Ovary (tissue), 7 donors: ENCODE measurements at regions not wholly inside any gene's neighbourhood (a gene's known extent, or its start where the extent isn't known, plus 50 kb on each side); places are given as distances from the start of the nearest gene placed in this dataset.

Experiments
- DNase-seq, 5 donors: peaks; one replicate each; pipeline ENCODE4 v3.0.0-alpha.2; 2019 to 2020
- H3K27ac ChIP-seq, 2 donors: fragments of 200-600 bp; one replicate each; pipeline versions ENCODE4 v1.5.1 to v1.8.0; 2019 to 2022
- H3K27me3 ChIP-seq: fragments of 200-600 bp; one replicate; pipeline ENCODE4 v1.8.0; 2022
- H3K36me3 ChIP-seq: fragments of 200-600 bp; sonication (generic); one replicate; pipeline ENCODE4 v1.5.1; 2019
- H3K4me1 ChIP-seq: one replicate; pipeline ENCODE4 v1.8.1; 2013; ENCODE audit warnings: mild to moderate bottlenecking, moderate library complexity; ENCODE audit not compliant: insufficient read depth
- H3K4me3 ChIP-seq: fragments of 200-600 bp; sonication (generic); one replicate; pipeline ENCODE4 v1.5.1; 2017
- H3K9me3 ChIP-seq, 2 donors: fragments of 200-600 bp in 1 of 2; sonication (generic) in 1 of 2; one replicate each; pipeline versions ENCODE4 v1.5.1 to v1.8.1; 2013 to 2019; ENCODE audit warnings: mild to moderate bottlenecking in 1 of 2, moderate library complexity in 1 of 2
- EP300 ChIP-seq: sonication (generic); formaldehyde crosslinking; IDR thresholded peaks from one replicate; pipeline ENCODE4 v1.6.1; 2017; ENCODE audit warnings: antibody characterized with exemption
- POLR2A ChIP-seq: fragments of 450-650 bp; IDR thresholded peaks from one replicate; pipeline ENCODE4 v1.6.1; 2017; ENCODE audit warnings: antibody characterized with exemption, mild to moderate bottlenecking, moderate library complexity
- WGBS, 3 donors: extraction: QIAGEN DNeasy Blood & Tissue Kit in 1 of 3; methylation state at CpG; one replicate each; pipeline versions ENCODE4 v1.1.5 to v1.1.7; 2013 to 2017; 5-methylcytosine and 5-hydroxymethylcytosine counted together
- intact Hi-C, 4 donors: fragments of 100-400 bp; cut with DNase I; formaldehyde crosslinking; loops; one replicate each; pipeline versions ENCODE4 v1.11.0 to v1.15.1; 2022 to 2023
- TF ChIP-seq, protein P1 (sequence below), 3 donors: fragments of 450-650 bp in 2 of 3; fragments of 200-600 bp in 1 of 3; IDR thresholded peaks; one replicate each; pipeline versions ENCODE4 v1.5.1 to v1.8.0; 2016 to 2022; ENCODE audit warnings: antibody characterized with exemption in 3 of 3, mild to moderate bottlenecking in 1 of 3
- donor health status: DM: no; HTN: no; CAD: no; lungs with moderate emphysema.
- donor health status: DM: no; HTN: no; CAD: no.
- donor health status: Bipolar disorder and iron deficiency.
- donor health status: DM: no; HTN: no; CAD: no.
- donor health status: DM: yes; HTN: yes; CAD: no.

- intact Hi-C loops = no loop called here
- Histone ChIP-seq H3K9me3 (no peaks in the 10 kb centered on the region), H3K4me1 (no peaks in the 10 kb centered on the region), H3K27ac (no peak overlapping the region), H3K27me3 (no peaks in the 10 kb centered on the region), H3K4me3 (no peak overlapping the region), H3K36me3 (no peaks in the 10 kb centered on the region)
- no peak for DNase-seq
- TF ChIP-seq POLR2A (no peak), EP300 (no peak)
- TF ChIP-seq, protein P1, sequence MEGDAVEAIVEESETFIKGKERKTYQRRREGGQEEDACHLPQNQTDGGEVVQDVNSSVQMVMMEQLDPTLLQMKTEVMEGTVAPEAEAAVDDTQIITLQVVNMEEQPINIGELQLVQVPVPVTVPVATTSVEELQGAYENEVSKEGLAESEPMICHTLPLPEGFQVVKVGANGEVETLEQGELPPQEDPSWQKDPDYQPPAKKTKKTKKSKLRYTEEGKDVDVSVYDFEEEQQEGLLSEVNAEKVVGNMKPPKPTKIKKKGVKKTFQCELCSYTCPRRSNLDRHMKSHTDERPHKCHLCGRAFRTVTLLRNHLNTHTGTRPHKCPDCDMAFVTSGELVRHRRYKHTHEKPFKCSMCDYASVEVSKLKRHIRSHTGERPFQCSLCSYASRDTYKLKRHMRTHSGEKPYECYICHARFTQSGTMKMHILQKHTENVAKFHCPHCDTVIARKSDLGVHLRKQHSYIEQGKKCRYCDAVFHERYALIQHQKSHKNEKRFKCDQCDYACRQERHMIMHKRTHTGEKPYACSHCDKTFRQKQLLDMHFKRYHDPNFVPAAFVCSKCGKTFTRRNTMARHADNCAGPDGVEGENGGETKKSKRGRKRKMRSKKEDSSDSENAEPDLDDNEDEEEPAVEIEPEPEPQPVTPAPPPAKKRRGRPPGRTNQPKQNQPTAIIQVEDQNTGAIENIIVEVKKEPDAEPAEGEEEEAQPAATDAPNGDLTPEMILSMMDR (IDR thresholded peaks at IDR 0.05) = no peak
- 91 to 94% (median 93%) methylated on average over 2 of the region's 2 CpGs for WGBS, 3 donors
Measured at GRCh38 chr11:120041625-120042024, 96.3 kb downstream of the TRIM29 start.

DNA sequence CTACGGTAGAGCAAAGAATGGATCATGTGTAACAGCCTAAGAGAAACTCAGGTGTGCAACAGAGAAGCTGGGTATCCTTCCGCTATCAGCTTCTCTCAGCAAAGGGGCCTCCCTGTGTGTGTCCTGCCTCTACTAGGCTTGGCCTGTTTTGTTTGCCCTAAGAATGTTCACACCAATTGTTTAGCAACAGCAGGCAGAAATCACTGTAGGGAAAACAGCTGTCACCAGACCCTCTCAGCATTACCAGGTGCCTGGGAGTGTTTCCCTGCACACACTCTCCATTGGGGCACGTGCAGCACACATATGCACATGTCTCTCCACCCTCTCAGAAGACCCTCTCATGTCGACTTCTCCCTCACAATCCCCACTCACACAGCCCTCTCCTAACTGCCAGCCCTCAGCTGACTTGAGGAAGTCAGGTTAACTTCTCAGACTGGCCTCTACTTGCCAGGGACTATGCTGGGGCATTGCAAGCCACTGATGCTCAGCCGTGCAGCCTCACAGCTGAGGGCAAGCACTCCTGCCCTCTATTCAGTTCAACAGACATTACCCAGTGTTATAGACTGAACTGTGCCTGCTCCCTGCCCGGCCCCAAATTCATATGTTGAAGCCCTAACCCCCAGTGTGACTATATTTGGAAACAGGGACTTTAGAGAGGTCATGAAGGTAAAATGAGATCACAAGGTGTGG lies 97.6 kb downstream of the TRIM29 start:
- no peak for DNase-seq
- H3K4me3 ChIP-seq = no peak overlapping the region
- no peaks in the 10 kb centered on the region for H3K9me3 ChIP-seq
- H3K4me1 ChIP-seq = no peaks in the 10 kb centered on the region
- TF ChIP-seq EP300 (no peak), POLR2A (no peak)
- TF ChIP-seq, protein P1 (IDR thresholded peaks at IDR 0.05) = no peak
- H3K27me3 ChIP-seq = no peaks in the 10 kb centered on the region
- intact Hi-C loops = no loop called here
- H3K27ac ChIP-seq = no peak overlapping the region
- WGBS, 3 donors = 67 to 72% (median 69%) methylated on average over 6 of the region's 6 CpGs
- no peaks in the 10 kb centered on the region for H3K36me3 ChIP-seq

DNA sequence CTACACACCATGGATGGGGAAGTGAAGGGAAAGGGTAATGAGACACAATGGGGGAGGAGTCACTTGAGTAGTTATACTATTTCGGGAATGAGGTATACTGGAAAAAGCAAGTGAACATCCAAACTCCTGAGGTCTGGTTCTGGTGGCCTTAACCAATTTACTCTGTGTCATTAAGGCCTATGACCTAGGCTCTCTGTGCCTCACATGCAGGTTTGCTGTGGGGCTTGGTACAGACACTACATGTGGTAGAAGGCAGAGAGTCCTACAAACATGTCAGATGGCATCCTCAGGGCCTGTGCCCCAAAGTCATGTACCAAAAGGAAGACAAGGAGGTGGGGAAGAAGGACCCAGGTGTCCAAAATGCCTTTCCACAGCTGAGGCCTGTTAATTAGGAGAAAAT lies 98.9 kb downstream of the TRIM29 start:
- Histone ChIP-seq H3K4me3 (no peak overlapping the region), H3K27me3 (no peaks in the 10 kb centered on the region), H3K27ac (no peak overlapping the region), H3K4me1 (no peaks in the 10 kb centered on the region), H3K36me3 (no peaks in the 10 kb centered on the region), H3K9me3 (no peaks in the 10 kb centered on the region)
- DNase-seq = no peak
- 80 to 88% (median 81%) methylated on average over 1 of the region's 1 CpG for WGBS, 3 donors
- intact Hi-C loops = no loop called here
- TF ChIP-seq, protein P1 (IDR thresholded peaks at IDR 0.05) = no peak

- 76 to 90% (median 87%) methylated on average over 3 of the region's 3 CpGs for WGBS, 3 donors
- TF ChIP-seq EP300 = no peak
- no peaks in the 10 kb centered on the region for H3K9me3 ChIP-seq
Measured at GRCh38 chr11:120037111-120037510, 100.8 kb downstream of the TRIM29 start.

GRCh38 chr11:120035756-120036155 lies 102.2 kb downstream of the TRIM29 start:
- 95 to 96% (median 95%) methylated on average over 5 of the region's 5 CpGs for WGBS, 3 donors
- Histone ChIP-seq H3K4me3 (no peak overlapping the region), H3K27me3 (no peaks in the 10 kb centered on the region), H3K36me3 (no peaks in the 10 kb centered on the region), H3K27ac (no peak overlapping the region), H3K4me1 (no peaks in the 10 kb centered on the region), H3K9me3 (no peaks in the 10 kb centered on the region)
- TF ChIP-seq, protein P1 (IDR thresholded peaks at IDR 0.05) = no peak
- TF ChIP-seq POLR2A (no peak), EP300 (no peak)
- intact Hi-C loops = no loop called here
- DNase-seq = no peak

More at GRCh38 chr11:120037111-120037510, 100.8 kb downstream of the TRIM29 start:
- Histone ChIP-seq H3K27me3 (no peaks in the 10 kb centered on the region), H3K27ac (no peak overlapping the region), H3K4me1 (no peaks in the 10 kb centered on the region), H3K4me3 (no peak overlapping the region), H3K36me3 (no peaks in the 10 kb centered on the region)
- DNase-seq = no peak
- intact Hi-C loops = no loop called here
